Caco-2 (cell line): ENCODE measurements at regions not wholly inside any gene's neighbourhood (a gene's known extent, or its start where the extent isn't known, plus 50 kb on each side); places are given as distances from the start of the nearest gene placed in this dataset.
"Not testable (repeated sequence)": the region's sequence is repeated elsewhere in the genome, so short reads cannot be mapped to it uniquely, and the experiment has no call there.

Source experiments
- BruUV-seq: library from RNA; stranded (reverse); fragments of 400-500 nt; replicated peaks from 2 replicates; lab custom pipeline; 2021; lab: Mats Ljungman, UMichigan
- CTCF ChIA-PET: fragments of 300-600 bp; sonication (Branson Sonifier 250); formaldehyde crosslinking; loops from one replicate; lab custom pipeline; 2022; ENCODE audit warnings: antibody characterized with exemption; lab: Charles Lee
- POLR2A ChIA-PET: fragments of 300-600 bp; sonication (Branson Sonifier 250); formaldehyde crosslinking; loops from one replicate; lab custom pipeline; 2022; ENCODE audit warnings: antibody characterized with exemption; lab: Charles Lee
- DNase-seq, 2 experiments: peaks; one replicate each; pipeline versions ENCODE4 v3.0.0 to v3.0.0-alpha.2; 2020 to 2022
- H3K27me3 ChIP-seq: replicated peaks from 2 replicates; pipeline ENCODE4 v1.6.0; 2011; ENCODE audit warnings: low read length; ENCODE audit not compliant: control insufficient read depth, insufficient read depth
- H3K36me3 ChIP-seq: 2 replicates; pipeline ENCODE4 v1.5.1; 2011; ENCODE audit warnings: low read length; ENCODE audit not compliant: control insufficient read depth, insufficient read depth
- H3K4me1 ChIP-seq: fragments of 250-450 bp; sonication (Bioruptor Pico); 2 replicates; pipeline ENCODE4 v1.5.1; 2020; ENCODE audit warnings: mild to moderate bottlenecking
- H3K4me3 ChIP-seq: 2 replicates; pipeline ENCODE4 v1.5.1; 2011; ENCODE audit warnings: low read depth, mild to moderate bottlenecking, control low read depth, low read length
- H3K9me3 ChIP-seq: fragments of 250-450 bp; sonication (Bioruptor Pico); 2 replicates; pipeline ENCODE4 v1.5.1; 2020; ENCODE audit warnings: mild to moderate bottlenecking, moderate library complexity
- H3K27ac Mint-ChIP-seq: one replicate; pipeline ENCODE4 v1.8.0; 2022; ENCODE audit warnings: mixed read lengths; ENCODE audit not compliant: unreplicated experiment
- H3K27me3 Mint-ChIP-seq: one replicate; pipeline ENCODE4 v1.8.0; 2022; ENCODE audit warnings: mixed read lengths; ENCODE audit not compliant: insufficient read depth, unreplicated experiment
- H3K36me3 Mint-ChIP-seq: one replicate; pipeline ENCODE4 v1.8.0; 2022; ENCODE audit warnings: mild to moderate bottlenecking, mixed read lengths; ENCODE audit not compliant: insufficient read depth, unreplicated experiment
- H3K4me1 Mint-ChIP-seq: one replicate; pipeline ENCODE4 v1.8.0; 2022; ENCODE audit warnings: low read depth, mixed read lengths; ENCODE audit not compliant: unreplicated experiment
- H3K4me3 Mint-ChIP-seq: one replicate; pipeline ENCODE4 v1.8.0; 2022; ENCODE audit warnings: mild to moderate bottlenecking, moderate library complexity, mixed read lengths; ENCODE audit not compliant: unreplicated experiment
- H3K9me3 Mint-ChIP-seq: one replicate; pipeline ENCODE4 v1.8.0; 2022; ENCODE audit warnings: mixed read lengths; ENCODE audit not compliant: unreplicated experiment
- CTCF ChIP-seq, 2 experiments: fragments of 200-600 bp in 1 of 2; IDR thresholded peaks; 1 replicate in 1 of 2; 2 replicates in 1 of 2; pipeline versions ENCODE4 v1.5.1 to v1.8.0; 2011 to 2022; ENCODE audit warnings: antibody characterized with exemption in 1 of 2, control low read depth in 1 of 2, inconsistent platforms in 1 of 2, low read depth in 1 of 2, low read length in 1 of 2, mild to moderate bottlenecking in 1 of 2, moderate library complexity in 1 of 2; ENCODE audit not compliant: insufficient read depth in 1 of 2, severe bottlenecking in 1 of 2, unreplicated experiment in 1 of 2
- intact Hi-C: fragments of 100-400 bp; cut with micrococcal nuclease; formaldehyde crosslinking; loops from one replicate; pipeline ENCODE4 v1.10.0; 2022; ENCODE audit not compliant: unreplicated experiment

GRCh38 chr6:128711149-128711548 lies 171.8 kb upstream of the LAMA2 start:
- ChIA-PET POLR2A (no interaction called here), CTCF (no interaction called here)
- Mint-ChIP-seq H3K27ac (no peak overlapping the region), H3K4me1 (no peaks in the 10 kb centered on the region), H3K27me3 (peaks cover 14% of the 10 kb centered on the region), H3K36me3 (no peaks in the 10 kb centered on the region), H3K4me3 (no peak overlapping the region), H3K9me3 (no peaks in the 10 kb centered on the region)
- H3K9me3 ChIP-seq, result no peaks in the 10 kb centered on the region
- H3K4me1 ChIP-seq, result no peaks in the 10 kb centered on the region
- intact Hi-C loops, result no loop called here
- DNase-seq, result no peak
- BruUV-seq, result no TSS peak
- H3K4me3 ChIP-seq, result no peak overlapping the region
- TF ChIP-seq CTCF (IDR thresholded peaks at IDR 0.05; ENCODE audit: insufficient read depth in 1 of 2, low read depth in 1 of 2, low read length in 1 of 2, severe bottlenecking in 1 of 2, unreplicated experiment in 1 of 2), result no peak
- peaks cover 1% of the 10 kb centered on the region; the same call in 1 of the 2 replicates for H3K27me3 ChIP-seq
- H3K36me3 ChIP-seq, result no peaks in the 10 kb centered on the region

- DNase-seq, result no peak
- Mint-ChIP-seq H3K4me1 (no peaks in the 10 kb centered on the region), H3K27ac (no peak overlapping the region), H3K27me3 (peaks cover 7% of the 10 kb centered on the region), H3K36me3 (no peaks in the 10 kb centered on the region), H3K9me3 (no peaks in the 10 kb centered on the region), H3K4me3 (no peak overlapping the region)
- intact Hi-C loops, result no loop called here
- no TSS peak for BruUV-seq
- ChIA-PET CTCF (no interaction called here), POLR2A (no interaction called here)
- Histone ChIP-seq H3K4me3 (no peak overlapping the region), H3K9me3 (no peaks in the 10 kb centered on the region), H3K27me3 (peaks cover 1% of the 10 kb centered on the region; the same call in 1 of the 2 replicates), H3K4me1 (no peaks in the 10 kb centered on the region), H3K36me3 (no peaks in the 10 kb centered on the region)
- TF ChIP-seq CTCF (IDR thresholded peaks at IDR 0.05; ENCODE audit: insufficient read depth in 1 of 2, low read depth in 1 of 2, low read length in 1 of 2, severe bottlenecking in 1 of 2, unreplicated experiment in 1 of 2), result no peak
Observed at GRCh38 chr6:128710315-128710714, 172.6 kb upstream of the LAMA2 start.

GRCh38 chr6:128704601-128705000 lies 178.3 kb upstream of the LAMA2 start:
- DNase-seq, result no peak
- no peaks in the 10 kb centered on the region for H3K4me1 ChIP-seq
- H3K4me1 Mint-ChIP-seq, result no peaks in the 10 kb centered on the region
- H3K27ac Mint-ChIP-seq, result no peak overlapping the region
- H3K36me3 ChIP-seq, result no peaks in the 10 kb centered on the region
- H3K4me3 ChIP-seq, result no peak overlapping the region
- no peaks in the 10 kb centered on the region for H3K27me3 ChIP-seq
- H3K4me3 Mint-ChIP-seq, result no peak overlapping the region
- ChIA-PET POLR2A (no interaction called here), CTCF (no interaction called here)
- no TSS peak for BruUV-seq
- H3K9me3 ChIP-seq, result no peaks in the 10 kb centered on the region
- H3K27me3 Mint-ChIP-seq, result peaks cover 3% of the 10 kb centered on the region
- intact Hi-C loops, result no loop called here
- H3K9me3 Mint-ChIP-seq, result no peaks in the 10 kb centered on the region
- H3K36me3 Mint-ChIP-seq, result no peaks in the 10 kb centered on the region
- no peak for TF ChIP-seq CTCF (IDR thresholded peaks at IDR 0.05; ENCODE audit: insufficient read depth in 1 of 2, low read depth in 1 of 2, low read length in 1 of 2, severe bottlenecking in 1 of 2, unreplicated experiment in 1 of 2)

- H3K27me3 Mint-ChIP-seq, DNase-seq, CTCF ChIA-PET, H3K4me3 ChIP-seq, BruUV-seq, H3K4me3 Mint-ChIP-seq, H3K4me1 Mint-ChIP-seq, H3K4me1 ChIP-seq, intact Hi-C loops, H3K27ac Mint-ChIP-seq, H3K36me3 ChIP-seq, H3K9me3 ChIP-seq, POLR2A ChIA-PET, H3K9me3 Mint-ChIP-seq, H3K36me3 Mint-ChIP-seq, H3K27me3 ChIP-seq: not testable (repeated sequence)
Observed at GRCh38 chr6:128703794-128704193, 179.1 kb upstream of the LAMA2 start.
